ENCODE measurements at regions not wholly inside any gene's neighbourhood (a gene's known extent, or its start where the extent isn't known, plus 50 kb on each side); places are given as distances from the start of the nearest gene placed in this dataset.
A peak's percentile ranks its signal among the peaks of the same experiment; 100 is the strongest.

GRCh38 chr11:128089962-128090361, 497.4 kb downstream of the ETS1 start:
- Mint-ChIP-seq H3K4me1 (peaks cover 20% of the 10 kb centered on the region), H3K27ac (no peak overlapping the region)

GRCh38 chr11:128086794-128087193, 500.6 kb downstream of the ETS1 start:
- H3K27ac Mint-ChIP-seq, result no peak overlapping the region
- peaks cover 10% of the 10 kb centered on the region for H3K36me3 Mint-ChIP-seq
- H3K9me3 Mint-ChIP-seq, result peaks cover 13% of the 10 kb centered on the region
- no peak overlapping the region for H3K4me3 Mint-ChIP-seq
- no peaks in the 10 kb centered on the region for H3K27me3 Mint-ChIP-seq
- H3K4me1 Mint-ChIP-seq, result peaks cover 36% of the 10 kb centered on the region

More at GRCh38 chr11:128089962-128090361, 497.4 kb downstream of the ETS1 start:
- H3K27me3 Mint-ChIP-seq, result no peaks in the 10 kb centered on the region
- H3K9me3 Mint-ChIP-seq, result peaks cover 13% of the 10 kb centered on the region
- no peak overlapping the region for H3K4me3 Mint-ChIP-seq
- H3K36me3 Mint-ChIP-seq, result peaks cover 10% of the 10 kb centered on the region

GRCh38 chr11:128085276-128085675, 502.1 kb downstream of the ETS1 start:
- peak overlapping the region; percentile 14 for H3K27ac Mint-ChIP-seq
- peaks cover 9% of the 10 kb centered on the region for H3K9me3 Mint-ChIP-seq
- H3K36me3 Mint-ChIP-seq, result peaks cover 8% of the 10 kb centered on the region
- peaks cover 36% of the 10 kb centered on the region for H3K4me1 Mint-ChIP-seq
- peak overlapping the region; percentile 28 for H3K4me3 Mint-ChIP-seq
- H3K27me3 Mint-ChIP-seq, result no peaks in the 10 kb centered on the region

- Mint-ChIP-seq H3K4me3 (no peak overlapping the region), H3K9me3 (peaks cover 4% of the 10 kb centered on the region)
Observed at GRCh38 chr11:128082574-128082973, 504.8 kb downstream of the ETS1 start.

GRCh38 chr11:128069665-128070064, 517.7 kb downstream of the ETS1 start:
- Mint-ChIP-seq H3K9me3 (peaks cover 11% of the 10 kb centered on the region), H3K4me3 (no peak overlapping the region), H3K27me3 (no peaks in the 10 kb centered on the region), H3K27ac (no peak overlapping the region), H3K36me3 (no peaks in the 10 kb centered on the region), H3K4me1 (peaks cover 16% of the 10 kb centered on the region)

More at GRCh38 chr11:128082574-128082973, 504.8 kb downstream of the ETS1 start:
- H3K4me1 Mint-ChIP-seq, result peaks cover 45% of the 10 kb centered on the region
- no peaks in the 10 kb centered on the region for H3K27me3 Mint-ChIP-seq
- H3K27ac Mint-ChIP-seq, result no peak overlapping the region
- peaks cover 5% of the 10 kb centered on the region for H3K36me3 Mint-ChIP-seq

- no peak overlapping the region for H3K4me3 Mint-ChIP-seq
Observed at GRCh38 chr11:128067780-128068179, 519.6 kb downstream of the ETS1 start.

GRCh38 chr11:128066399-128066798, 521.0 kb downstream of the ETS1 start:
- Mint-ChIP-seq H3K4me3 (no peak overlapping the region), H3K27me3 (no peaks in the 10 kb centered on the region), H3K4me1 (peaks cover 3% of the 10 kb centered on the region), H3K27ac (no peak overlapping the region), H3K36me3 (peaks cover 2% of the 10 kb centered on the region), H3K9me3 (peaks cover 5% of the 10 kb centered on the region)

More at GRCh38 chr11:128067780-128068179, 519.6 kb downstream of the ETS1 start:
- no peaks in the 10 kb centered on the region for H3K27me3 Mint-ChIP-seq
- H3K27ac Mint-ChIP-seq, result no peak overlapping the region
- peaks cover 5% of the 10 kb centered on the region for H3K9me3 Mint-ChIP-seq
- H3K36me3 Mint-ChIP-seq, result peaks cover 2% of the 10 kb centered on the region
- peaks cover 5% of the 10 kb centered on the region for H3K4me1 Mint-ChIP-seq

- no peaks in the 10 kb centered on the region for H3K27me3 Mint-ChIP-seq
- no peak overlapping the region for H3K27ac Mint-ChIP-seq
- no peak overlapping the region for H3K4me3 Mint-ChIP-seq
- no peaks in the 10 kb centered on the region for H3K9me3 Mint-ChIP-seq
- H3K4me1 Mint-ChIP-seq, result peaks cover 18% of the 10 kb centered on the region
- peaks cover 2% of the 10 kb centered on the region for H3K36me3 Mint-ChIP-seq
Observed at GRCh38 chr11:128061281-128061871, 526.0 kb downstream of the ETS1 start.

- no peak overlapping the region for H3K27ac Mint-ChIP-seq
Observed at GRCh38 chr11:128058580-128059208, 528.7 kb downstream of the ETS1 start.

GRCh38 chr11:128057786-128058395, 529.5 kb downstream of the ETS1 start:
- Mint-ChIP-seq H3K36me3 (peaks cover 4% of the 10 kb centered on the region), H3K27ac (no peak overlapping the region), H3K4me1 (peaks cover 49% of the 10 kb centered on the region), H3K27me3 (no peaks in the 10 kb centered on the region), H3K9me3 (peaks cover 6% of the 10 kb centered on the region), H3K4me3 (no peak overlapping the region)

More at GRCh38 chr11:128058580-128059208, 528.7 kb downstream of the ETS1 start:
- Mint-ChIP-seq H3K4me3 (no peak overlapping the region), H3K4me1 (peaks cover 41% of the 10 kb centered on the region), H3K9me3 (no peaks in the 10 kb centered on the region), H3K27me3 (no peaks in the 10 kb centered on the region), H3K36me3 (peaks cover 2% of the 10 kb centered on the region)

- Mint-ChIP-seq H3K9me3 (peaks cover 10% of the 10 kb centered on the region), H3K4me1 (peaks cover 63% of the 10 kb centered on the region), H3K36me3 (peaks cover 4% of the 10 kb centered on the region), H3K4me3 (no peak overlapping the region), H3K27ac (peak overlapping the region; percentile 26), H3K27me3 (no peaks in the 10 kb centered on the region)
Observed at GRCh38 chr11:128055576-128056217, 531.7 kb downstream of the ETS1 start.

- peak overlapping the region; percentile 75 for H3K27ac Mint-ChIP-seq
Observed at GRCh38 chr11:128053981-128054931, 533.1 kb downstream of the ETS1 start.

GRCh38 chr11:128052912-128053641, 534.3 kb downstream of the ETS1 start:
- H3K9me3 Mint-ChIP-seq, result peaks cover 10% of the 10 kb centered on the region
- peaks cover 4% of the 10 kb centered on the region for H3K36me3 Mint-ChIP-seq
- peak overlapping the region; percentile 100 for H3K27ac Mint-ChIP-seq
- peak overlapping the region; percentile 87 for H3K4me3 Mint-ChIP-seq
- H3K4me1 Mint-ChIP-seq, result peaks cover 83% of the 10 kb centered on the region
- H3K27me3 Mint-ChIP-seq, result no peaks in the 10 kb centered on the region

More at GRCh38 chr11:128053981-128054931, 533.1 kb downstream of the ETS1 start:
- Mint-ChIP-seq H3K4me3 (peak overlapping the region; percentile 87), H3K4me1 (peaks cover 77% of the 10 kb centered on the region), H3K36me3 (peaks cover 4% of the 10 kb centered on the region), H3K9me3 (peaks cover 10% of the 10 kb centered on the region), H3K27me3 (no peaks in the 10 kb centered on the region)

GRCh38 chr11:128048121-128048520, 539.2 kb downstream of the ETS1 start:
- Mint-ChIP-seq H3K4me1 (peaks cover 76% of the 10 kb centered on the region), H3K27ac (peak overlapping the region; percentile 56), H3K4me3 (no peak overlapping the region), H3K9me3 (peaks cover 16% of the 10 kb centered on the region), H3K27me3 (no peaks in the 10 kb centered on the region), H3K36me3 (peaks cover 7% of the 10 kb centered on the region)

All from activated naive CD4-positive, alpha-beta T cell treated with anti-CD3 and anti-CD28 coated beads, Interleukin-2, amount 50 U/mL, for 24 hours (primary cell).